ENCODE measurements at regions not wholly inside any gene's neighbourhood (a gene's known extent, or its start where the extent isn't known, plus 50 kb on each side); places are given as distances from the start of the nearest gene placed in this dataset.

DNA sequence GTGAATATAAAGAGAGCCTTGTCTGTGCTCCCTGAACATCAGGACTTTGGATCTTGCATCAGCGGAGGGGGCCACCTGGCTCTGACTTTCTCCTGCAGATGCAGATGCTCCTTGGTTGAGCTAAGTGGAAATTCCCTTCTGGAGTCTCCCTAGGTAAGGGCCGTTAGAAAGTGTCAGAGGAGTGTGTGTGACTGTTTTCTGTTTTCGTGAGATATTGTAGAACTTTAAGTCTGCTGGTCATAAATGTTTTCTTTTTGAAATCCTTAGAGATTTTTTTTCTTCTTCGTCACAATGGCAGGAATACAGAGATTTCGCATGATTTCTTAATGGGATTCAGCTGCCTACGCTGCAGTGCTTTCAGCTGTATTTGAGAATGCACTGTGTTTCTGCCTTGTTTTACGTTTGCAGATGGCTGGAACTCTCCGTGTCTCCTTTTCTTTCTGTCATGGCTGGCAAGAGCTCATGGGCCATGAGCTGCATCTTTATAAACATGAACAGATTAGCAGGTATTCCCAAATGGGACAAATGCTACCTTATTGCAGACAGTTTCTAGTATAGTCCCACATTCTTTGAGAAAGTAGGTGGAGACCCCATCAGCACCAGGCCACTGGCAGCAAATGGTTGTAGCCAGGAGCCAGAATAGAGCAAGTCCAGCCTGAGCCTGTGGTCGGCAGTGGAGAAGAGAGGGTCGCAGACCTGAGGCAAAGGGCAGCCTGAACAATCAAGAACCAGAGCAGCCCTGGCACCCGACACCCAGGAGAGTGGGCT is 76.2 kb upstream of the FRMD6 start:
- Histone ChIP-seq H3K27me3 (ENCODE audit: control insufficient read depth, insufficient read depth, low read length) (no peaks in the 10 kb centered on the region), H3K4me1 (ENCODE audit: control insufficient read depth in 2 of 3, insufficient read depth in 2 of 3, low read depth in 1 of 3, low read length in 3 of 3) (no peaks in the 10 kb centered on the region), H3K9ac (ENCODE audit: low read length in 3 of 3) (no peak overlapping the region), H3K36me3 (ENCODE audit: control insufficient read depth in 2 of 3, insufficient read depth in 3 of 3, low read length in 3 of 3) (no peaks in the 10 kb centered on the region), H3K27ac (ENCODE audit: low read depth in 2 of 2, low read length in 2 of 2) (no peak overlapping the region), H3K4me3 (ENCODE audit: low read length in 3 of 3) (no peak overlapping the region), H3K9me3 (ENCODE audit: control insufficient read depth in 2 of 3, insufficient read depth in 1 of 3, low read length in 3 of 3) (no peaks in the 10 kb centered on the region)
- no peak for FAIRE-seq
- TF ChIP-seq, protein P1, sequence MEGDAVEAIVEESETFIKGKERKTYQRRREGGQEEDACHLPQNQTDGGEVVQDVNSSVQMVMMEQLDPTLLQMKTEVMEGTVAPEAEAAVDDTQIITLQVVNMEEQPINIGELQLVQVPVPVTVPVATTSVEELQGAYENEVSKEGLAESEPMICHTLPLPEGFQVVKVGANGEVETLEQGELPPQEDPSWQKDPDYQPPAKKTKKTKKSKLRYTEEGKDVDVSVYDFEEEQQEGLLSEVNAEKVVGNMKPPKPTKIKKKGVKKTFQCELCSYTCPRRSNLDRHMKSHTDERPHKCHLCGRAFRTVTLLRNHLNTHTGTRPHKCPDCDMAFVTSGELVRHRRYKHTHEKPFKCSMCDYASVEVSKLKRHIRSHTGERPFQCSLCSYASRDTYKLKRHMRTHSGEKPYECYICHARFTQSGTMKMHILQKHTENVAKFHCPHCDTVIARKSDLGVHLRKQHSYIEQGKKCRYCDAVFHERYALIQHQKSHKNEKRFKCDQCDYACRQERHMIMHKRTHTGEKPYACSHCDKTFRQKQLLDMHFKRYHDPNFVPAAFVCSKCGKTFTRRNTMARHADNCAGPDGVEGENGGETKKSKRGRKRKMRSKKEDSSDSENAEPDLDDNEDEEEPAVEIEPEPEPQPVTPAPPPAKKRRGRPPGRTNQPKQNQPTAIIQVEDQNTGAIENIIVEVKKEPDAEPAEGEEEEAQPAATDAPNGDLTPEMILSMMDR (IDR thresholded peaks at IDR 0.05; ENCODE audit: borderline replicate concordance, extremely low read depth, insufficient read depth), result no peak
- no peak for DNase-seq
- intact Hi-C loops (cut with DNase I), result no loop called here

DNA sequence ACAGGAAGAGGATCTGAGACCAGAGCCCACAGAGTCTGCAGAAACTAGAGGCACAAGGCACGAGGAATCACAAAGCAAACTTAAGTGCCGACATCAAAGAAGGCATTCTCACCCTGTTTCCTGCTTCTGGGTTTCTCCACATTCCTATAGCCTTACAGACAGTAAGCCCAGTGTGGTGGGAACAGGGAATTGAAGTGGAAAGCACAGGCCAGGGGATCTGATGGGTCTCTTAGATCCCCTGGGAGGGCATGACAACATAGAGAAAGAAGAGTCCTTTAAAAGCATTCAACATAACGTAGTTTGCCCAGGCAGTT is 75.6 kb upstream of the FRMD6 start:
- Histone ChIP-seq H3K27ac (ENCODE audit: low read depth in 2 of 2, low read length in 2 of 2) (no peak overlapping the region), H3K9ac (ENCODE audit: low read length in 3 of 3) (no peak overlapping the region), H3K9me3 (ENCODE audit: control insufficient read depth in 2 of 3, insufficient read depth in 1 of 3, low read length in 3 of 3) (no peaks in the 10 kb centered on the region), H3K27me3 (ENCODE audit: control insufficient read depth, insufficient read depth, low read length) (no peaks in the 10 kb centered on the region), H3K4me3 (ENCODE audit: low read length in 3 of 3) (no peak overlapping the region), H3K4me1 (ENCODE audit: control insufficient read depth in 2 of 3, insufficient read depth in 2 of 3, low read depth in 1 of 3, low read length in 3 of 3) (no peaks in the 10 kb centered on the region), H3K36me3 (ENCODE audit: control insufficient read depth in 2 of 3, insufficient read depth in 3 of 3, low read length in 3 of 3) (no peaks in the 10 kb centered on the region)
- FAIRE-seq (no peak), DNase-seq (no peak)
- TF ChIP-seq, protein P1 (IDR thresholded peaks at IDR 0.05; ENCODE audit: borderline replicate concordance, extremely low read depth, insufficient read depth), result no peak
- intact Hi-C loops (cut with DNase I), result no loop called here

DNA sequence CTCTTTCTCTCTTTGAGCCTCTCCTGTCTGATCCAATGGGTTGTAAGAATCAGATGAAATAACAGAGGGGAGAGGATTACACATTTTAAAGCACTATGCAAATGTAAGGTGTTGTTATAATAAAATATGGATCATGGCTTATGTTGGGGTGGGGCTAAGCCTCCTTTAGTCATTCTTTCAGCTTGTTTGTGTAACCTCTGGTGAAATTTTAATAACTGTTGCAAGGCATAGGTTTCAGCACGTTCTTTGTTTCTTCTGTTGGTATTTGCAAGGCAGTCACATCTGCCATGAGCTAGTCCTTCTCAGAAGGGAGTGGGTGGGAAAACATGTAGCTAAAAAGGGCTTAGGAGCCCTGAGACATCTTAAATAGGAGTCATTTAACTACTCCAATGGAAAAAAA is 74.8 kb upstream of the FRMD6 start:
- intact Hi-C loops (cut with DNase I), result no loop called here
- Histone ChIP-seq H3K27me3 (ENCODE audit: control insufficient read depth, insufficient read depth, low read length) (no peaks in the 10 kb centered on the region), H3K36me3 (ENCODE audit: control insufficient read depth in 2 of 3, insufficient read depth in 3 of 3, low read length in 3 of 3) (no peaks in the 10 kb centered on the region), H3K27ac (ENCODE audit: low read depth in 2 of 2, low read length in 2 of 2) (no peak overlapping the region), H3K4me1 (ENCODE audit: control insufficient read depth in 2 of 3, insufficient read depth in 2 of 3, low read depth in 1 of 3, low read length in 3 of 3) (no peaks in the 10 kb centered on the region), H3K4me3 (ENCODE audit: low read length in 3 of 3) (no peak overlapping the region), H3K9ac (ENCODE audit: low read length in 3 of 3) (no peak overlapping the region), H3K9me3 (ENCODE audit: control insufficient read depth in 2 of 3, insufficient read depth in 1 of 3, low read length in 3 of 3) (no peaks in the 10 kb centered on the region)
- no peak for FAIRE-seq
- no peak for DNase-seq
- TF ChIP-seq, protein P1 (IDR thresholded peaks at IDR 0.05; ENCODE audit: borderline replicate concordance, extremely low read depth, insufficient read depth), result no peak

DNA sequence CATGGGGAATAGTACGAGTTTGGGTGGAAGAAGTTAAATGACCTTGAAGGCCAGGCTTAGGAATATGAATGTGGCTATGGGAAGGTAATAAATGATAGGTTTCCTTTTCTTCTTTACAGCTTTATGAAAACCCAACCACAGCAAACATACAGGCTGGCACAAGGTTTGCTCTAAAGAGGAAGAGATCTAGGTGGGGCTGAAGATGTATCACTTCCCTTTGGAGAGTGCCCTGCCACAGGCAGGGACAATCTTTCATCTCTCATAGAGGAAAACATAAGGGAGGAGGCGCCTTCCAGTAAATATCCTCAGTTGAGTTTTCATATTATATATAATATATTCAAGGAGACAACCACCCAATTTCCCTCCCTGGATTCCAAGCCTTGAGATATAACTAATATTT is 72.9 kb upstream of the FRMD6 start:
- no peaks in the 10 kb centered on the region for H3K4me1 ChIP-seq (ENCODE audit: control insufficient read depth in 2 of 3, insufficient read depth in 2 of 3, low read depth in 1 of 3, low read length in 3 of 3)
- H3K4me3 ChIP-seq (ENCODE audit: low read length in 3 of 3), result no peak overlapping the region
- no peaks in the 10 kb centered on the region for H3K27me3 ChIP-seq (ENCODE audit: control insufficient read depth, insufficient read depth, low read length)
- TF ChIP-seq, protein P1 (IDR thresholded peaks at IDR 0.05; ENCODE audit: borderline replicate concordance, extremely low read depth, insufficient read depth), result no peak
- H3K9me3 ChIP-seq (ENCODE audit: control insufficient read depth in 2 of 3, insufficient read depth in 1 of 3, low read length in 3 of 3), result no peaks in the 10 kb centered on the region
- H3K36me3 ChIP-seq (ENCODE audit: control insufficient read depth in 2 of 3, insufficient read depth in 3 of 3, low read length in 3 of 3), result no peaks in the 10 kb centered on the region
- intact Hi-C loops (cut with DNase I), result no loop called here
- no peak overlapping the region for H3K27ac ChIP-seq (ENCODE audit: low read depth in 2 of 2, low read length in 2 of 2)
- FAIRE-seq, result no peak
- no peak overlapping the region for H3K9ac ChIP-seq (ENCODE audit: low read length in 3 of 3)
- no peak for DNase-seq

Measured in kidney (tissue), 13 donors.